NOMO-1 treated with DMSO at 0.1 percent for 48 hours (cell line): ENCODE measurements at regions not wholly inside any gene's neighbourhood (a gene's known extent, or its start where the extent isn't known, plus 50 kb on each side); places are given as distances from the start of the nearest gene placed in this dataset.

Experiments
- DNase-seq: peaks from one replicate; lab custom pipeline; 2025; ENCODE audit not compliant: unreplicated experiment; lab: John Stamatoyannopoulos, UW

DNA sequence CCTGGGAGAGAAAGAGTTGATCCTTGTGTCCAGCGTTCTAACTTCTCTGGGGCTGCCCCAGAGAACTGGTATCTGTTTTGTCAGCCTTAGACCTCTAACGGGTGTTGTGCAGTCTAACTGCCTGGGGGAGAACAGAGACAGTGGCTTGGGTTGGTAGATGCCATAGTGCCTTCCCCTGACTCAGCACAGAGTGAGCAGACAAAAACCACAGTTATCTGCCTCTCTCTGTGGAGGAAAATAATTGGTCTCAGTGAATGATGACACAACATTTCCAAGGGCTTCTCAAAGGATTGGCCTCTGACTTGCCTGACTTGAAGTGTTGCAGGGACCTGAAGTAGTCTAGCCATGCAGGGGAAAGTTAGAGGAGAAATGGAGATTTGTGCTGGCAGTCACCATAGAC is 226.2 kb upstream of the MAN1A1 start:
- no peak for DNase-seq

- DNase-seq, result no peak
Measured at GRCh38 chr6:119568580-119568979, 219.0 kb upstream of the MAN1A1 start.

- no peak for DNase-seq
Measured at GRCh38 chr6:119566546-119567260, 217.1 kb upstream of the MAN1A1 start.

DNA sequence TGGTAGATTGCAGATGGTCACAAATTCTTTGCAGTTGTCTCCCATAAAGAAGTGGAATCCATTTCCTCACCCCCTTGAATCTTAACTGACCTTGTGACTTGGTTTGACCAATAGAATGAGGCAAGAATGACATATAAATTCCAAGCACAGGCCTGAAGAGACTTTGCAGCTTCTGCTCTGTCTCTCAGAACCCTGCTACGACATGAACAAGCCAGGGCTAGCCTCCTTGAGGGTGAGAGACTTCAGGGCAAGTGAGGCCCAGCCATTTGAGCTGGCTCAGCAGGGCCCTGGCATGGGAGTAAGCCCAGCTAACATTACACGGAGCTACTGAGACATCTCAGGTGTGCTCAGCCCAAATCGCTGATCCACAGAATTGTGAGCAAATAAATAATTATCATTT is 216.3 kb upstream of the MAN1A1 start:
- no peak for DNase-seq

DNA sequence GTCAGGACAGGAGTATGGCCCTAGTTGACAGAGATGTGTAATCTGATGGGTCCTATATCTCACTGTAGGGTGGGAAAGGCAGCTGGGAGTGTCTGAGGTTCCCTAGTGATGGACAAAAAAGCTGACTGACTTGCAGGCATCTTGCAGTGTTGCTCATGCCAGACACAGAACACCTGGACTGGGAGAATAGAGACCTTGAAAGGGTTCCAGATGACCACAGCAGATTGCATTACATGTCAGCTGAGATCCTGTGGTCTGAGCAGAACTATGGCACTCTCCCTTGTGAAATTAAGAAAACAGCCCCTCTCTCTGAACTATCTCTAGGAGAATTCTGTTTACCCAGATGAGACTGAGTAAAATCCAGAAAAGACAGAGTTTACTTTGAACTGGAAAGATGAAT is 212.6 kb upstream of the MAN1A1 start:
- DNase-seq, result no peak

DNA sequence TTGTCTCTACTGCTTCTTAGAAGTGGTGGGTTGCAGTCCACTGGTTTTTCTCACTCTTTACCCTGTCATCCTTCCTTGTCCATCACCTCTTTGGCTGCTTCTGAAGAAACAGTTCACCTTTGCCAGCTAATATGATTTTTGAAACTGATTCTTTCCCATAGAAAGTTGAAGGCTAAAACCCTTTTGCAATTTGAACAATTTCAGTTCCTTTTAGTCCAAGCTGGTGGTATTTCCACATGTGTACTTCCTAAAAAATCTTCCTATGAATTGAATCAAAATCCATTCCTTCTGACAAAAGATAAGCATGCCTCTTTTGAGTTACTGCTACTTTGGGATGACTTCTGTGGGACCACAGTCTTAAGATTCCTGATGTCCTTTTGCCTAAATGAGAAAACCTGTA is 210.0 kb upstream of the MAN1A1 start:
- no peak for DNase-seq

GRCh38 chr6:119557239-119557638 is 207.7 kb upstream of the MAN1A1 start:
- no peak for DNase-seq

- DNase-seq, result no peak
Measured at GRCh38 chr6:119552021-119552420, 202.5 kb upstream of the MAN1A1 start.

DNA sequence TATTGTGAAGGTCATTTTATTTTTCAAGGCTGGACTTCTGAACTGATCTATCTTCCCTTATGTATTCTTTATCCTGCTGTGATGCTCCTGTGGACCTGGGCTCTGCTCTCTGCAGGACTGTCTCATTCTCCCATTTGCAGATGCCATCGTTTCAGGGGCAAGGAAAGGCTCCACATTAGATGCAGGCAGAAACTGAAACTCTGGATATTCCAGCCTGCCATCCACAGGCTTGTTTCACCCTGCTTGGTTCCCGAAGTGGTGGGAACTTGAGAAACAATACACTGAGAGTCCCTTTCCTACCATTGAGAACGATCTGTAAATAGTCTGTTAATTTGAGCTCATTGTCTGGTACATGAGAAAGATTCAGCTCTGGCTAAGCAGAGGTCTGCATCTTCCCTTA is 197.5 kb upstream of the MAN1A1 start:
- no peak for DNase-seq

GRCh38 chr6:119545245-119545644 is 195.7 kb upstream of the MAN1A1 start:
- no peak for DNase-seq

DNA sequence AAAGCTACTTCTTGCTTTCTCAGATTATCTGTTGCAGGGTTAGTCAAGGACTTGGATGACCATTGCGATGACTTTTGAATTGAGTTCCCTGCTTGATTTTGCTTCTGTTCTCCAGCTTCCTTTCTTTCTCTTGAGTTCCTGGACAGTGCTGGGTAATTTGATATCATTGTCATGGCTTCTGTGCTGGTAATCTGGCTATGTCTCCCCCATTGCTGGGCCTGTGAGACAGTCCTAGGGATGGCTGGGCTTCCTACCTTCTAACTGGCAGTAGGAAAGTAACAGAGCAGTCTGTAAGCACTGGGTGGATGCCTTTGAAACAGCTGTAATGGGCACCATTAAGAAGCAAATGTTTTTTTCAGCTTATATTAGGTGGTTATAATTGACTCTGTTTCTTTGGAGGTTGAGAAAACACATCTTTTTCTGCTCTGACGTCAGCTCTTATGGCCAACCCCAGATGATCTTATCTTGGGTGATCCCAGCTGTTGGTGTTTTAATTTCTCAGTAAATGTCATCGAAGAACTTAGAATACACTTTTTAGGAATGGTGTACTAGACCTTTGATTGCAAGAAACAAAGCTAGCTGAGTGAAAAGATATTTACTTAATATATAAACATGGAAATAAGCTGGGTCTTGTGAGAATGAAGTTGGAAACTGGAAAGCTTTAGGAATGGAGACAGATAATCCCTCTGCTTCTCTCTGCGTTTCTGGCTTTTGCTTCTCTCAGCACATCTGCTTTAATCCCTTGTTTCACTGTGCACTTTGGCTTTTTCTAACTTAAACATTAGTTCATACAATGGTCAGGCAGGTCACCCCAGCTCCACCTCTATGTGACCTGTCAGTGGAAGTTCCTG is 195.0 kb upstream of the MAN1A1 start:
- no peak for DNase-seq

DNA sequence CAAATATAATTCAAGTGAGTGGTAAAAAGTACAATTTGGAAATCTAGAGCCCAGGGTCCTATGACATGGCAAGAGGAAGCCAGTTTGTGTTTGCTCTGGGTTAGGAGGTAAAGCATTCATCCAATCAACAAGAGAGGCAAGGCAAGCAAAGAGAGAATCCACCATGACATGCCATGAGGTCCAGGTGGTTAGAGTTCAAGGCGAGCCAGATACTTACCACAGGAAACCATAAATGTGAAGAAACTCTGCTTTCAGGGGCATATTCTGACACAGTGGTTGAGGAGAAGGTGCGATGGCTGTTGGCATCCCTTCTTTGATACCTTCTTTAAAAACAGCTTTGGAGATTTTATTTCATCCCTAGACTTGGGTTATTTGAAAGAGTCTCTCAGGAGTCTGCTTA is 193.8 kb upstream of the MAN1A1 start:
- DNase-seq, result no peak

GRCh38 chr6:119542037-119542436 is 192.5 kb upstream of the MAN1A1 start:
- no peak for DNase-seq

GRCh38 chr6:119541132-119541905 is 191.8 kb upstream of the MAN1A1 start:
- DNase-seq, result no peak

GRCh38 chr6:119540417-119540816 is 190.9 kb upstream of the MAN1A1 start:
- DNase-seq, result no peak

DNA sequence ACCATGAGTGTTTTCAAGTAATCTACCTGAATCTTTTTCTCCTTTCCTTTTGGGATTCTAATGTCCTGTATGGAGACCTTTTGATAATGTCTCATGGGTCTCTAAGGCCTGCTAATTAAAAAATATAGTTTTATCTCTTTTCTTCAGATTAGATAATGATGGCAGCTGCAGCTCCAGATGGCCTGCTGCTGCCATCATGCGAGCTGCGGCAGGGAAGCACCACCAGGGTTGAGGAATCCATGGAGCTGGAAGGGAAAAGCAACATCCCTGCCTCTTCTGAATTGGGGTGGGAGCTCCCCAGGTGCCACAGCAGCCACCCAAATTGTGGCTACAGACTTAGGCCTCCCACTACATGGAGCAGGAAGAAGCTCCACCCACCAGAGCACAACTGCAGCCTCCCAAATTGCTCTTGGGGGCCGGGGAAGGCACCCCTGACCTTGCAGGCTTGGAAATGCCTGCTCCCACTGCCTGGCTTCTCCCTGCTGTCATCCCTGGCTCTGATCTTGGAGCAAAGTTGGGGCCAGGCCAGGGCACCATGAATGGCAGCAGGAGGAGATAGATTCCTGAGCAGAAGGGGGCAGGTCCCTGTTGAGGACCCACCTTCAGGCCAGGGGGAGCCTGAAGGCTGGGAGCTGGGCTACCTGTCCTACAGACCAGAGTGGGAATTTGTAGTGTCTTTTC is 189.6 kb upstream of the MAN1A1 start:
- DNase-seq, result no peak

DNA sequence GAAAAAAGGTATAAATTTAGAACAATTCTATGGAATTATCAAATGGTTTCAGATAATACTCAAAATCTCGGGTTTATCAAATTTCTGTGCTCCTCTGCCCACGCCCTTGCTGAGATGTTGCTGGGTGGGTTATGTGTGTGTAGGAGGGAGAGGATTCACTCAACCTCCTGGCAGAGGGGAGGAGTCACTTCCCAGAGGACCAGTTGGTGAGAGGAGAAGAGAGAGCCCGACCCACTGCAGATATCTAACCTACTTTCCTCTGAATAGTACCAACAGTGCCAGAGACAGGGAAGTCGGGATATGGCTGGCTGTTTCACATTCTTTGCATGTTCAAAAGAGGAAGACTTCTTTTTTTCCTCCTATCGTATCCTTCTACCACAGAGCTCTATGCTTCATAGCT is 187.1 kb upstream of the MAN1A1 start:
- DNase-seq, result no peak

- no peak for DNase-seq
Measured at GRCh38 chr6:119535332-119535731, 185.8 kb upstream of the MAN1A1 start.

- no peak for DNase-seq
Measured at GRCh38 chr6:119533603-119534279, 184.2 kb upstream of the MAN1A1 start.

- DNase-seq, result no peak
Measured at GRCh38 chr6:119527231-119527578, 177.6 kb upstream of the MAN1A1 start.
